ENCODE measurements at regions not wholly inside any gene's neighbourhood (a gene's known extent, or its start where the extent isn't known, plus 50 kb on each side); places are given as distances from the start of the nearest gene placed in this dataset.

GRCh38 chr7:125074141-125074540 lies 144.5 kb upstream of the POT1 start:
- no peaks in the 10 kb centered on the region for H3K4me1 Mint-ChIP-seq
- TF ChIP-seq CTCF (IDR thresholded peaks at IDR 0.05), result no peak
- no peak overlapping the region for H3K27ac ChIP-seq (ENCODE audit: low read depth in 1 of 2, low read length in 2 of 2)
- intact Hi-C loops (cut with micrococcal nuclease), result no loop called here
- no peak overlapping the region for H3K4me2 ChIP-seq (replicated peaks; ENCODE audit: extremely low read depth, low read length, poor library complexity, severe bottlenecking)
- no peak overlapping the region for H3K27ac Mint-ChIP-seq
- no peaks in the 10 kb centered on the region for H3K4me1 ChIP-seq (ENCODE audit: control insufficient read depth in 1 of 2, insufficient read depth in 2 of 2, low read length in 2 of 2)
- no peak overlapping the region for H2AFZ ChIP-seq (ENCODE audit: insufficient read depth, low read depth, low read length, poor library complexity, severe bottlenecking)
- no peaks in the 10 kb centered on the region for H3K27me3 ChIP-seq (ENCODE audit: control insufficient read depth in 2 of 2, insufficient read depth in 2 of 2, low read length in 2 of 2)
- no peaks in the 10 kb centered on the region for H4K20me1 ChIP-seq (ENCODE audit: insufficient read depth, low read length)
- no peak overlapping the region for H3K4me3 ChIP-seq (replicated peaks in 1 of 3; ENCODE audit: low read depth in 2 of 3, low read length in 3 of 3)
- no peaks in the 10 kb centered on the region for H3K79me2 ChIP-seq (ENCODE audit: insufficient read depth, low read length)
- H3K27me3 Mint-ChIP-seq (ENCODE audit: low read depth in 3 of 3), result peaks cover 0 to 2% (median 0%) of the 10 kb centered on the region in 3 donors
- peaks cover 2 to 8% of the 10 kb centered on the region in 2 donors for H3K9me3 ChIP-seq (replicated peaks in 1 of 2; ENCODE audit: control insufficient read depth in 1 of 2, insufficient read depth in 1 of 2, low read length in 2 of 2)
- H3K9me3 Mint-ChIP-seq, result peaks cover 0 to 11% (median 5%) of the 10 kb centered on the region in 7 donors
- no peak overlapping the region for H3K9ac ChIP-seq (ENCODE audit: insufficient read depth, low read length, poor library complexity, severe bottlenecking)
- 83% methylated on average over 1 of the region's 3 CpGs for WGBS (ENCODE audit: insufficient coverage)
- no peaks in the 10 kb centered on the region for H3K36me3 Mint-ChIP-seq
- no peak overlapping the region for H3K4me3 Mint-ChIP-seq
- no peaks in the 10 kb centered on the region for H3K36me3 ChIP-seq (replicated peaks in 1 of 2; ENCODE audit: control insufficient read depth in 1 of 2, insufficient read depth in 2 of 2, low read length in 2 of 2)
- DNase-seq, result no peak

- no peaks in the 10 kb centered on the region for H3K9me3 ChIP-seq (replicated peaks in 1 of 2; ENCODE audit: control insufficient read depth in 1 of 2, insufficient read depth in 1 of 2, low read length in 2 of 2)
- TF ChIP-seq CTCF (IDR thresholded peaks at IDR 0.05), result no peak
- Mint-ChIP-seq H3K27me3 (ENCODE audit: low read depth in 3 of 3) (no peaks in the 10 kb centered on the region), H3K4me3 (no peak overlapping the region), H3K9me3 (peaks cover 0 to 4% (median 0%) of the 10 kb centered on the region in 7 donors), H3K36me3 (no peaks in the 10 kb centered on the region), H3K4me1 (no peaks in the 10 kb centered on the region), H3K27ac (no peak overlapping the region)
- no CpG with 5 or more reads among the region's 1 CpG for WGBS (ENCODE audit: insufficient coverage)
- H3K4me3 ChIP-seq (replicated peaks in 1 of 3; ENCODE audit: low read depth in 2 of 3, low read length in 3 of 3), result no peak overlapping the region
- H3K36me3 ChIP-seq (replicated peaks in 1 of 2; ENCODE audit: control insufficient read depth in 1 of 2, insufficient read depth in 2 of 2, low read length in 2 of 2), result no peaks in the 10 kb centered on the region
- no peak overlapping the region for H2AFZ ChIP-seq (ENCODE audit: insufficient read depth, low read depth, low read length, poor library complexity, severe bottlenecking)
- H3K79me2 ChIP-seq (ENCODE audit: insufficient read depth, low read length), result no peaks in the 10 kb centered on the region
- H3K9ac ChIP-seq (ENCODE audit: insufficient read depth, low read length, poor library complexity, severe bottlenecking), result no peak overlapping the region
- DNase-seq, result no peak
- intact Hi-C loops (cut with micrococcal nuclease), result no loop called here
- H3K27me3 ChIP-seq (ENCODE audit: control insufficient read depth in 2 of 2, insufficient read depth in 2 of 2, low read length in 2 of 2), result no peaks in the 10 kb centered on the region
- no peaks in the 10 kb centered on the region for H3K4me1 ChIP-seq (ENCODE audit: control insufficient read depth in 1 of 2, insufficient read depth in 2 of 2, low read length in 2 of 2)
- H3K4me2 ChIP-seq (replicated peaks; ENCODE audit: extremely low read depth, low read length, poor library complexity, severe bottlenecking), result no peak overlapping the region
- H3K27ac ChIP-seq (ENCODE audit: low read depth in 1 of 2, low read length in 2 of 2), result no peak overlapping the region
- no peaks in the 10 kb centered on the region for H4K20me1 ChIP-seq (ENCODE audit: insufficient read depth, low read length)
These were observed 135.9 kb upstream of the POT1 start for GRCh38 chr7:125065546-125065945.

Data from CD14-positive monocyte (primary cell).